PC-9 (cell line): ENCODE measurements at regions not wholly inside any gene's neighbourhood (a gene's known extent, or its start where the extent isn't known, plus 50 kb on each side); places are given as distances from the start of the nearest gene placed in this dataset.

Experiments used
- CTCF ChIP-seq: fragments of 200-600 bp; sonication (generic); conservative IDR thresholded peaks from 2 replicates; pipeline ENCODE4 v1.6.1; 2017; ENCODE audit warnings: mixed run types, antibody characterized with exemption, mild to moderate bottlenecking, moderate library complexity
- EZH2 ChIP-seq: fragments of 200-600 bp; sonication (generic); IDR thresholded peaks from 2 replicates; pipeline ENCODE4 v1.8.0; 2017; ENCODE audit warnings: antibody characterized with exemption, low read depth

- TF ChIP-seq EZH2, result no peak
- no peak for TF ChIP-seq CTCF
These were observed 389.7 kb upstream of the ROBO1 start for GRCh38 chr3:80157546-80157945.
